Middle frontal gyrus (tissue), 1 donor: ENCODE measurements at regions not wholly inside any gene's neighbourhood (a gene's known extent, or its start where the extent isn't known, plus 50 kb on each side); places are given as distances from the start of the nearest gene placed in this dataset.

Source experiments
- DNase-seq: peaks from one replicate; pipeline ENCODE4 v3.0.0-alpha.2; 2015; ENCODE audit warnings: low spot score; ENCODE audit errors: extremely low spot score

DNA sequence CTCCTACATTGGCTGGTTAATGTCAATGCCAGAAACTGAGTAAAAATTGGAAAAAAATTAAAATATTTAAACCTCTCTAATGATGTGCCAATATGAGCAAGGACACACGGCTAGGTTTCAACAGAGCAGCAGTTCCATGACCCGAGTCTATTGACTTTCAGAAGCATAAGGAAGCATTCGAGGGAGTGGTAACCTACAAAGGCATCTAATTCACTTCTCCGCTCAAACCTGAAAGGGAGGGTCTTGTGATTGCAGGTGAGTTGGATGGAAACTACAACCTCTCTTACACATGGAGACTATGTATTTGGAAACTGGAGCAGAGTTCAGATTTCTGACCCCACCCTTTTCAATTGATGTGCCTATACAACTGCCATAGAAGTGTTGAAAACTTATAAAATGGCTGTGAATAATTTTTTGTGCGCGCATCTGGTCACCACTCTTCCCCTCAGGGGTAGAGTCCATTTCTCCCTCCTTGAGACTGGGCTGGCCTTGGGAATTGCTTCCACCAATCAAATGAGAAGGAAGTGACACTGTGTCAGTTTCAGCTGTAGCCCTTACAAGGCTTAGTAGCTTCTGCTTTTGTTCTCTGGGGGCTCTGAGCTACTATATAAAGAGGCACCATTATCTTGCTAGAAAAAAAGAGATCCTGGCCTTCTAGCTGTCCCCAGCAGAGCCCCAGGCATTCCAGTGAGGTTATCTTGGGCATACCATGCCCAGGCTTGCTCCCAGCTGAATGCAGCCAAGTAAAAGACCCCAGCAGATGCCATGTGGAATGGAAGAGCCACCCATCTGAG lies 278.0 kb downstream of the EPHA4 start:
- no peak for DNase-seq

DNA sequence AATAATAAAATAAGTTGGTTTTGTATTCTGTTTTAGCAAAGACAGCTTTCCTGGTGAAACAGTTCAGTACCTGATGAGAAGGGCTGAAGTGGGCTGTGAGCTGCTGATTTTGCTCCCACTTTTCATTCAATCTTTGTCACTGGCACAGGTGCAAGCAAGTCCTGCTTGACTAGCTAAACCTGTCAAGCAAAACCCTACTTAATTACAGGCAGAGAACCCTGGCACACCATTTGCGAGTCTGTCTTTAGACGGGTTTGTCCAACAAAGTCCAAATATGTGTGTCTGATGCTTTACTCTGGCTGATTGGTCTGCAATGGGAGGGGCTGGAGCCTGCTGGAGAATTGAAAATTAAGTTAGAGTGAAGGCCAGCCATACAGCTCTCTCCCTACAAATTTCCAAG lies 267.2 kb downstream of the EPHA4 start:
- no peak for DNase-seq

DNA sequence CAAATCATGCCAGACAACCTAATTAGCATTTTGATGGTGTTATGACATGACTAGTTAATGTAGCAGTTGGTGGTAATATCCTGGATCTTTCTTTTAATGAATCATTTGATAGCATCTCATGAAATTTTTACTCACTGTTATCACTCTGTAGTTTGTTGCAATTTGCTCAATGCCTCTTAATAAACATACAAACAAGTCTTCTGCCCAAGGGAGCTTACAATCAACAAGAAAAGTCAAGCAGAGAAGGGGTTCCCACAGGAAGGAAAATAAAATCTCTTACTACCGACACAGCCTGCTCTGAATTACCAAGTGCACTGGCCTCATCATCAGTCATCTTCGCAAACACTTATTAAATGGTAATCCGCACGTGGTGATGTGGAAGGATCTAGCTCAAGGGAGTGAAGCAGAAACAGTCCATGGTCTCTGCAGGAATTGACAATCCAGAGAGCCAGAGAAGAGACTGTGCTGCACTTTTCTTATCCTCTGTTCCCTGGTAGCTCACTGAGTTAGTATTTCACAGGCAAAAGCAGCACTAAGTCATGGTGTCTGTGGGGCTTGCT lies 263.5 kb downstream of the EPHA4 start:
- no peak for DNase-seq

DNA sequence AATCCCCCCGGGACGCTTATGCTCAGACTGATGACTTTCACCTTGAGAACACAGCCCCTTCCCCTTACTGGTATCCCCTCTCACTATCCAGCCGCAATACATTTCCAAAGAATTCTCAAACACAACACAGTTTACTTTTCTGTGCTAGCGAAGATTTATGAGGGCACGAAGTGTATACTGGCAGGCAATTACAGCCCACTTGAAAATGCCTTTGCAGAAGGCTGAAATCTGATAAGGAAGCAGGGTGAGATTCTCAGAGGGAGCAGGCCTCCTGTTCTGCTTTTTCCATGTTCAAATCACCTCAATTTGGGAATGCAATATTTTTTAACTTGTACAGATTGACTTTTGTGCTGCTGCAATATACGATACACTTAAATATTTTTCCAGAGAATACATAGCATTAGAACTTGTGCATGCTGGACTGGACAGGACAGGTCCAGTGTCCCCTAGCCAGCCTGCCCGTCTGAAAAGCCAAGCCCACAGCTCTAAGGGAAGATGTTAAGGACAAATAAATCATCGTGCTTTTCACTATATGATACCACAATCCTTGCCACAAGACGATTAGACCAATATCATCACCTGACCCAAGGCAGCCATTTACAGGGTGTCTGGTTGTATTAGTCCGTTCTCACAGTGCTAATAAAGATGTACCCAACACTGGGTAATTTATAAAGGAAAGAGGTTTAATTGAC lies 262.1 kb downstream of the EPHA4 start:
- DNase-seq = no peak

DNA sequence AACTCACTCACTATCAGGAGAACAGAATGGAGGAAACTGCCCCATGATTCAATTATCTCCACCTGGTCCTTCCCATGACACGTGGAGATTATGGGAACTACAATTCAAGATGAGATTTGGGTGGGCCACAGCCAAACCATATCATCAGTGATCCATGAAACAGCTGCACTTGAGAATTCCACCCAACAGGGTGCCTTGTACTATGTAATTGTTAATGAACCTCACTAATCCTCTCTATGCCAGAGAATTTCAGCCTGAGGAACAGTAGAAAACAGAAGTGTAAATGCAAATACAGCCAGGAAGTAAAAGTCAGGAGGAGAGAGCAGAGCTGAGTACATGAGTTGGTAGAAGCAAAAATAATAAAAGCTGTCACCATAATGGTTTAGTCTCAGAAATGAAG lies 261.4 kb downstream of the EPHA4 start:
- no peak for DNase-seq

DNA sequence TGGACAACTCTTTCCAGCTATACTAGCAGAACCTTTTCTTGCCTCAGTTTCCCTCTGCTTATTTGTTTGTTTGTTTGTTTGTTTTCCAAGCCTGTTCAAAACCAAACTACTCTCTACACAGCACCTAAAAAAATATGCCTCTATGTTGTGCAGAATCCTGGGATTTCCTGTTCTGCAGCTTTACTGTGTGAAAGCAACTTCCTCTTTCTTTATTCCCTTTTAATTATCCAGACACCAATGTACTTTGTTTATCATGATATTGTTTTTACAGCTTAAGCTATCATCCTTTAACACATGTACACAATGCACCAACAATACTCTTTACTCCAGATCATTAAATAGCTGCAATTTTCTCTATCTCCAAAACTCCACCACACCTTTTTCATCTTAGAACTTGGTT lies 259.5 kb downstream of the EPHA4 start:
- no peak for DNase-seq

DNA sequence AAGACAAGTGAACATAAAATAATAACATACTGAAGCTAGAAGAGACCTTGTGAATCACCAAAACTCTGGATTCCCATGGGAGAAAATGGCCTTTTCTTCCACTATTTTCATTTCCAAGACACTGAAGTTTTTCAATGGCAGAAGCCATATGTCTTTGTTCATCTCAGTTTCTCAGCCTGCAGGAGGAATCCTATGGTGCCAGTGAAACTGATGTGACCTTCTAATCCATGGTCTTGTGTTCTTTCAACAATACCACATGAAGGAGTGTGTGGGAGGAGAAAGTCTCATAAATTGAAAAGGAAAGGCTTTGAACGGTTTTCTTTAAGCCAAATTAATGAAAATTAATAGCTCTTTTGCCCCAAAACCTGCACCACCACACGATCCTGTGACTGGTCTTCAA lies 257.3 kb downstream of the EPHA4 start:
- DNase-seq = no peak

DNA sequence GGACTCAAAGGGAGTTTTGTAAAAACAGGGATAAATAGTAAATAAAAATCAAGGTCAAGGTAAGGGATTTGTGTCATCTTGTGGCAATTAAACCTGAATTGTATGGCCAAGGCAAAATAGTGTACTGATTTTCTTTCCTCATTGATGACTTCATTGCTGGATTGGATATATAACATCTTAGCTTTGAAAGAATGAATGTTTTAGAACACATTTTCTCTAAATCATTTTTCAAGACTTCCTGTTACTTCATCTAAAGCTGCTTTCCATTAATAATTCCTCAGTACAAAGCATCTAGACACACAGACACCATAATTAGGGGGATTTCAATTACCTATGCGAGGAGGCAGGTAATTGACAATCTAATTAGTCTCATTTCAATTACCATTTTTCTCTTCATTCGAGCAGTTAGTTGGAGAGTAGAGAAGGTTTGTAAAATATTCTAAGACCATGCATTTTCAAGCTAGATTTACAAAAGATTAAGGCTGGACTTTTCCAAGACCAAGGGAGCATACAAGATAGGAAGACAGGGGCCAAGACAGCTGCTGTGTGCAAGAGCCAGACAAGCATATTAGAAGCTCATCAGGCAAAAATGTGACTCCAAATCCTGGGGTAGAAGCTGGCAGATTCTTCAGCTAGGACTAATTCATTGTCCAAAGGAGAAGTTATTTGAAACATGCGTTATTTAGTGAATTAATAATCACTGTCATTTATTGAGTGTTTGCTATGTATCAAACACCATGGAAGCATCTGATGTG lies 253.6 kb downstream of the EPHA4 start:
- no peak for DNase-seq

DNA sequence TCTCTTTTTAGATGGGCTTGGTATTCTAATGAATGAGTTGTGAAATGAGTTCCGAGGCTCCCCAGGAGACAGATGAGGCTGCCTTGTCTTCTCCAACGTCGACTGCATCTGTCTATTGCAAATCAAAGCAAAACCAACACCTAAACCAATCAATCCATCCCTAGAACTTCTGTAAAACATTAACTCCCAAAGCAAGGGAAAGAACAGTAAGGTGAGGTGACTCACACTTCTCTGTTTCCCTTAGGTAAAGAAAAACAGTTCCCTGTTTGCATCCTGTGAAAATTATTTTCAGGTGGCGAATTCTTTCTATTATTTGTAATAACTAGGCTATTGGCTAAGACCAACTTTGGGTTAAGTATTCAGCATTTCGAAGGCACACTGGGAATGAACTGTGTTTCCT lies 249.4 kb downstream of the EPHA4 start:
- DNase-seq = no peak

DNA sequence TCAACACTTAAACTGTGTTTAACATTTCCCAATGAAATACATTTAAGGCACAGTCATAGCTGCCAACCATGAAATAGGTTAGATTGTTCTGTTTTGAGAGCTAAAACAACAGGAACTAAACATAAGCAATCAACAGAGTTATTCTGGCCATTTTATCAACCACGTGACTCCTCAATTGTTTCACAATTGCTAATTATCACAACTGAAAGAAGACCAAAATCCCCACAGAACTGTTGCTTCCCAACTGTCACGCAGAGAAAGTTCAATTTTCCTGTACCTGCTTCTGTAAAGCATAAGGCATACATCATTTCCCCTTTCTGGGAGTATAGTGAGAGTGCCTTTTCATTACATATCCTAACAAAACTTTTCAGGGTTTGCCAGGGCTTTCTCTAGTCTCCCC lies 248.6 kb downstream of the EPHA4 start:
- DNase-seq = no peak

DNA sequence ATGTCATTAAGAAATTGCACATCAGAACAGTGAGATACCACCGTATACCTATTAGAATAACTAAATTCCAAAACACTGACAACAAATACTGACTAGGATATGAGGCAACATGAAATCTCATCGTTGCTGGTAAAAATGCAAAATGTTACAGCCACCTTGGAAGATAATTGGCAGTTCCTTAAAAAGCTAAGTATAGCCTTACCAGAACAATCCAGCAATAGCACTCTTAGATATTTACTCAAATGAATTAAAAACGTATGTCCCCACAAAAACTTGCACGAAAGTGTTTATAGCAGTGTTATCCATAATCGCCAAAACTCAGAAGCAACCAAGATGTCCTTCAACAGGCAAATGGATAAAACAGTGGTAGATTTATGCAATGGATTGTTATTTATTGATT lies 241.7 kb downstream of the EPHA4 start:
- no peak for DNase-seq

DNA sequence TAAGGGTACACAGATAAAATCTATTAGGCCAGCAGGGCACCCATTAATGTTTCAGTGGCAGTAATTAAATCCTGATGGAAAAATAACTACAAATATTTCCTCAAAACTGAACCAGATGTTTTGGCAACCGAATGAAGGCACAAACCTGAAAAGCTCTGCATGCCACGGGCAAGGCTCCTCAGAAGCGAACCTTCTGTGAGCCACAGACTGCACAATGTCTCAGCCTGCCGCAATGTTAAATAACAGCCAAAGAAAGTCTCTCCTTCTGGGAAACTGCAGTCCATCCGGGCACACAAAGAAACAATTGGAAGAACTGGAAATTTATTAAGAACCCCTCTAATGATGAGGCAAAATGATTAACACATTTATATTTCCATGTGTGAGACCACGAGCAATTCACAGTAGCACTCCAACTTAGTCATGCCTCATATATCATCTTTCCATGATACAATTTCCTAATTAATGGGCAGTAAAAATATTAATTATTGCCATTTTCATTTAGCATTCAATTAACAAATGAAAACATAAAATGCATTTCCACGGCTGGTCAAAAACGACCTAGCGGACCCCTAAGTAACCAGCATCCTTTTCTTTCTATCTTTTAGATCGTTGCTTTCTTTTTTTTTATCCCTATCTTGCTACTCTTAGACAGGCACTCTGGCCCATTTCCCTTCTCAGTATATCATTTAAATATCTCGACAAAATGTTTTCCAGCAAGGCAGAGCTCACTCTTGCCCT lies 237.5 kb downstream of the EPHA4 start:
- DNase-seq = no peak

DNA sequence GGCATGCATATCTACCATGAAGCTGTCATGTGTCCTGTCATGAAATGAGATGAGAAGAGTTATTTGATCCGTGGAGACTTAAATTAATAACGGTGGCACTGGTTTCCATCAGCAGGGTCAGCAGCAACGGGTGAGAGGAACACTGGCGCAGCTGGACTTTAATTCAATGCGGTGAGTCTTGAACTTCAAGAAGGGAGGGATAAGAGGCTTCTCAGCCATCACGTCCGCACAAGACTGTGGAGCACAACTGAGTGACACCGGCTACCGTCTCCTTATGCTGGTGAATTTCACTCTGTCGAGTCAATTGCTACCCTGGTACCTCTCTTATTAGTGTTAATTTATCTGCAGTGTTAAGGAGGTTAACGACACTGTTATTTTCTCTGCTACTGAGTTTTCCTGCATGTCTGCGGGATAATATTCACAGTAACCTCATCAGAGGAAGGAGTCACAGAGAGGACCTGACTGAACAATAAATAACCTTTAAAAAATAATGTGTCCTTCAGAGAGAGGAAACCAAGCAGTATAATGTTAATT lies 236.8 kb downstream of the EPHA4 start:
- DNase-seq = no peak

DNA sequence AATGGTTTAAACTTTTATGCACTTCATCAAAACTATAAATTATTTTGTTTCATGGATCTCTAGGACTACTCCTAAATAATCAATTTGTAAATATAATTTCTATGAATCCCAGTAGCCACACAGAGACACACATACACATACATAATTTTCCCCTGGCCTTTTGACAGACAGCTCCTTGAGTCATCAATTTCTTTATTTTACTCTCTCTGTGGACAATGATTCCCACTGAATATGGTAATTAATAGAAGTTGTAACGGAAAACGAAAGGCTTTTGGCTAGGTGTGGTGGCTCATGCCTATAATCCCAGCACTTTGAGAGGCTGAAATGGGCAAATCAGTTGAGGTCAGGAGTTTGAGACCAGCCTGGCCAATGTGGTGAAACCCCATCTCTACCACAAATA lies 235.1 kb downstream of the EPHA4 start:
- no peak for DNase-seq

DNA sequence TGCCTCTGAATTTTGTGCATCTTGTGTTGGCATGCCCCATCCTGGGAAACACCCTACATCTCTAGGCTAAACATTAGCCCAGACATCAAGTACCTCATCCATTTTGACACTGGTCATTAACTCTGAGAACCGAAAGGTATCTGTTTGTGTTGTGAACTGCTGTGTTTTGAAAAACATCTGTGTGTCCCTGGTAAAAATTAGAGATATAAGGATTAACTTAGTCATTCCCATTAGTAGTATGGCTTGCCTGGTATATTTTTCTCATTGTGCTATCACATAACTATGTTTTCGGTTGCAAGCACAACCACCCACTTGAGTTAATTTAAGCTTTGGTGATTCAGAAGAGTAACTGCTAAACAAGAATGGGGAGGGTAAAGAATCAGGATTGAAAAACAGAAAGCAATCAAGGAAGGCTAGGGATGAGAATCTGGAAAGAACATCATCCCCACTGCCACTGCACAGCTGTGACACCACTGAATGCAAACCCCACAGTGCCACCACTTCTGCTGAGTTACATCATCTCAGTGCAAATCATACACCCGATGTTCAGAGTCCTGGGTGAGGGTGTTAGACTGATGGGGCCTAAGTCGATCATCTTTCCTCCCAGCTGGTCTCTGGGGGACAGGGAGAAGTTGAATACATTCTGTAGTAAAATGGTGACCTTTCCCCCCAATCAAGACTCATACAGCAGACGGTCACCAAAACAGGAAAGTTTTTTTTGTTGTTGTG lies 234.0 kb downstream of the EPHA4 start:
- peak; percentile 12 for DNase-seq

DNA sequence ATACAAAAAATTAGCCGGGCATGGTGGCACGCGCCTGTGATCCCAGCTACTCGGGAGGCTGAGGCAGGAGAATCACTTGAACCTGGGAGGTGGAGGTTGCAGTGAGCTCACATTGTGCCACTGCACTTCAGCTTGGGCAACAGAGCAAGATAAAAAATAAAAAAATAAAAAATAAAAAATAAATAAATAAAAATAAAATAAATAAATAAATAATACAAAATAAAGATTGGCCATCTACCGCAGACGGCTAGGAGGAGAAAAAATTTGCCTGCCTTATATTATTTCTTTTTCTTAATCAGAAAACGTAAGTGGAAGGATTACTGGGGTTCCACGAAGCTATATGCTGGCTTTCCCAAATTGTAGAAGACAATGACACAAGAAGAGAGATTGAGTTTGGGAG lies 229.7 kb downstream of the EPHA4 start:
- DNase-seq = no peak

DNA sequence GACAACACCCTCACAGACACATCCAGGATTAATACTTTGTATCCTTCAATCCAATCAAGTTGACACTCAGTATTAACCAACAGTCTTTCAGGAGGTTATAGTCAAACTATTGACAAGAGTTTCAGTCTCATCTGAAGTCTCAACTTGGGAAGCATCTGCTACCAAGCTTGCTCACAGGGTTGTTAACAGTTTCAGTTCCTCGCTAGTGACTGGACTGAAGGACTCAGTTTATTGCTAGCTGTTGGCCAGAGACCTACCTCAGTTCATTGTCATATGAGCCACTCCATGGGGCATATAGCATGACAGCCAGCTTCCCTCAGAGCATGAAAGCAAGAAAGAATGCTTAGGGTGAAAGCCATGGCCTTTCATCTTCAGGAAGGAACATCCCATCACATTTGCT lies 228.6 kb downstream of the EPHA4 start:
- DNase-seq = no peak

DNA sequence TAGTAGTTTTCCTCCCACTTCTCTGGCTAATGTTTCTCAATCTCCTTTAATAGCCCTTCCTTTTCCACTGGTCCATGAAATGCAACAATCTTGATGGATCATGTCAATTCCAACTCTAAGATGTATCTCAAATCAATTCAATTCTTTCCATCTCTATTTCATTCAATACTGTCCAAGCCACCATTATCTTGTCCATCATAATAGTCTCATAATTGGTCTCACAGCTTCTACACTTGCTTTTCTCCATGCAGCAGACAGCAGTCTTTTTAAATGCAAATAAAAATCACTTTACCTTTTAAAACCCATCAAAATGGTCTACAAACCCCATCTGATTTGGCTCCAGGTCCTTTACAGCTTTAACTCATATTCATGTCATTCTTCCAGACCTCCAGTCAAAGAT lies 226.6 kb downstream of the EPHA4 start:
- no peak for DNase-seq

DNA sequence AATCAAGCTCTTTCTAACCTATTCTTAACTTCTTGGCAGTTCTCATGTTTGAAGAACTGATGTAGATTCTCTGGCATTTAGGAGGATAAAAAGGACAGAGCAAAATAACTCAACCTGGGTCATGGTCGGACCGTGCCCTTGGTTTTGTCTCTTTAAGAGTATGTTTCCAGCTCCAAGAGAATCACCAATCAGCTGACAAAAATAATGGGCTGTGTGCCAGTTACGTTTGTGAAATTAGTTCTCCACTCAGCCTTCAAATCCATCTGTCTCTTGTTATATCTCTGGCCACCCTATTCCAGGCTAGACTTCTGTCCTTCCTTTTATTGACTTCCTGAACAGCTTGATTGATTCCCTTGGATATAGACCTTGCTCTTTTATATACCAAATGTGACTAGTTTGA lies 225.7 kb downstream of the EPHA4 start:
- DNase-seq = no peak

DNA sequence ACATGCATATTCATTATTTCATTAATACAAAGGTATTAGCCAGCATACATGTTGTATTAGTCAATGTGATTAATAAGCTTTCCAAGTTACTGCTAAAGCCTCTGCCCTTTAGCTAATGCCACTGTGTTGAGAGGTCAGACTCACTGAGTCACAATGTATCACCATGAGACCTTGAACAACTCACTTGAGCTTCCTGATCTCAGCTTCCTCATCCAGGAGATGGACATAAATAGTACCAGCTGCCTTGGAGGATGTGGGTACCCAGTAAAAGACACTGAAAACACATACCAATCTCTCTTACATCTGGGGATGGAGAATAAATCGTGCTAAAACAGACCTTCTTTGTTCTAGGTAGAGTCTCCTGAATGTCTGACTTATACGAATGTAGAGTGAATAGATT lies 224.6 kb downstream of the EPHA4 start:
- no peak for DNase-seq
